ACC112 (cell line): ENCODE measurements at regions not wholly inside any gene's neighbourhood (a gene's known extent, or its start where the extent isn't known, plus 50 kb on each side); places are given as distances from the start of the nearest gene placed in this dataset.

Source experiments
- H2AFZ ChIP-seq: fragments of 200-600 bp; sonication (generic); one replicate; pipeline ENCODE4 v1.6.0; 2017; ENCODE audit warnings: antibody characterized with exemption, low read length; ENCODE audit not compliant: unreplicated experiment
- H3K27ac ChIP-seq: fragments of 200-600 bp; sonication (generic); 2 replicates; pipeline ENCODE4 v1.5.1; 2014; ENCODE audit warnings: low read depth, mild to moderate bottlenecking, antibody characterized with exemption, low read length, moderate library complexity
- H3K27me3 ChIP-seq: fragments of 200-600 bp; sonication (generic); 2 replicates; pipeline ENCODE4 v1.6.1; 2014; ENCODE audit warnings: mild to moderate bottlenecking, antibody characterized with exemption, low read length, moderate library complexity, mixed read lengths; ENCODE audit not compliant: insufficient read depth
- H3K36me3 ChIP-seq: fragments of 200-600 bp; sonication (generic); 2 replicates; pipeline ENCODE4 v1.6.1; 2016; ENCODE audit warnings: mild to moderate bottlenecking, antibody characterized with exemption, low read length, moderate library complexity, mixed read lengths; ENCODE audit not compliant: insufficient read depth
- H3K4me1 ChIP-seq: fragments of 200-600 bp; sonication (generic); one replicate; pipeline ENCODE4 v1.6.1; 2016; ENCODE audit warnings: low read length, mixed read lengths; ENCODE audit not compliant: insufficient read depth, unreplicated experiment, control insufficient read depth
- H3K4me3 ChIP-seq: fragments of 200-600 bp; sonication (generic); 2 replicates; pipeline ENCODE4 v1.5.1; 2014; ENCODE audit warnings: mild to moderate bottlenecking, low read depth, low read length
- H3K79me2 ChIP-seq: fragments of 200-600 bp; sonication (generic); one replicate; pipeline ENCODE4 v1.6.0; 2016; ENCODE audit warnings: low read length; ENCODE audit not compliant: control insufficient read depth, unreplicated experiment, insufficient read depth

DNA sequence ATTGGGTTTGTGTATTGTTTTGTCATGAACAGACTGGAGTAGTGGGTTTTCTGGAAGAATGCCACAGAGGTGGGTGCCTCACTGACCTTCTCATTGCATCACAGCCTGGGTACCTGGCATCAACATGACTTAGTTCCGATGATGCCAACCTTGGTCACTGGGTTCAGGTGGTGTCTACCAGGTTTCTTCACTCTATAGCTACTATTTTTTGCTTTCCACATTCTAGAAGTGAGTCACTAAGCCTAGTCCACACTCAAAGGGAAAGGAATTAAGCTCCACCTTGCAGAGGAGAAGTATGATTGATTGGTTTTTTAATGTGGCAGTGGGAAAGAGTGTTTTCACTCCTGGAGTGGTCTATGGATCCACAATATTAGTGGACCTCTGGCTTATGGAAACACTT lies 391.9 kb downstream of the DMRT2 start:
- Histone ChIP-seq H2AFZ (no peak overlapping the region), H3K4me1 (no peaks in the 10 kb centered on the region), H3K36me3 (no peaks in the 10 kb centered on the region), H3K27me3 (no peaks in the 10 kb centered on the region), H3K27ac (no peak overlapping the region), H3K79me2 (no peaks in the 10 kb centered on the region), H3K4me3 (no peak overlapping the region)

DNA sequence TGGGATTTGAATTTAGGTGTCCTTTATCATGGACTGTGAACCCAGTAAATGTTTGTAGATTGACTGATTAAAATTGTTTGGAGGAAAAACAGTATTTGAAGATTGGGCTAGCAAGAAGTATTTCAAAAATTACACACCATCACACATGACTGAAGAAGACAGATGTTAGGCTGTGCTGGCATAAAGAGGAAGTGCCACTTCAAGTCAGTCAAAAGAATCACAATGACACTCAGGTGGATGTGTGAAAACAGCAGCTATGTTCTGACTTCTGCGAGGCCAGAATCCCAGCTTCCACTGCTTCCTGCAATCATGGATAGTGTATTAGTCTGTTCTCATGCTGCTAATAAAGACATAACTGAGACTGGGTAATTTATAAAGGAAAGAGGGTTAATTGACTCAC lies 393.3 kb downstream of the DMRT2 start:
- H3K4me1 ChIP-seq = no peaks in the 10 kb centered on the region
- no peaks in the 10 kb centered on the region for H3K79me2 ChIP-seq
- H2AFZ ChIP-seq = no peak overlapping the region
- H3K27ac ChIP-seq = no peak overlapping the region
- H3K4me3 ChIP-seq = no peak overlapping the region
- no peaks in the 10 kb centered on the region for H3K27me3 ChIP-seq
- H3K36me3 ChIP-seq = no peaks in the 10 kb centered on the region

DNA sequence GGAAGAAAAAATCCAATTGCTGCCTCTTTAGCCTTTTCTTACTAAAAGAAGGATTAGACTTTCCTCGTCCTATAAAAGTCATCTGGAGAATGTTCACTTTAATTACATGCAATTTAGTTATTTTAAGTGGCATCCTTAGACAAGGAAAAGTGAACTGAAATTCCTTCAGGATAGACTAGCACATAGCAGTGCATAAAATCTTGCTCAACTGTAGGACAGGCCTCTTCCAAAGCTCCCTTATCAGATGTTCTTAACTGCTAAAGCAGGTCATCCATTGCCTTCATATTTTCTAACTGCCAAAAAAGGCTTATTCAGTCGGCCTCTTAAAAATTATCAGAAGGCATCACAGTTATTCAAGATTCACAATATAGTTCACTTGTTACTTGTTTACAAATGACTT lies 396.5 kb downstream of the DMRT2 start:
- Histone ChIP-seq H3K27ac (no peak overlapping the region), H2AFZ (no peak overlapping the region), H3K4me3 (no peak overlapping the region), H3K4me1 (no peaks in the 10 kb centered on the region), H3K27me3 (no peaks in the 10 kb centered on the region), H3K36me3 (no peaks in the 10 kb centered on the region), H3K79me2 (no peaks in the 10 kb centered on the region)

DNA sequence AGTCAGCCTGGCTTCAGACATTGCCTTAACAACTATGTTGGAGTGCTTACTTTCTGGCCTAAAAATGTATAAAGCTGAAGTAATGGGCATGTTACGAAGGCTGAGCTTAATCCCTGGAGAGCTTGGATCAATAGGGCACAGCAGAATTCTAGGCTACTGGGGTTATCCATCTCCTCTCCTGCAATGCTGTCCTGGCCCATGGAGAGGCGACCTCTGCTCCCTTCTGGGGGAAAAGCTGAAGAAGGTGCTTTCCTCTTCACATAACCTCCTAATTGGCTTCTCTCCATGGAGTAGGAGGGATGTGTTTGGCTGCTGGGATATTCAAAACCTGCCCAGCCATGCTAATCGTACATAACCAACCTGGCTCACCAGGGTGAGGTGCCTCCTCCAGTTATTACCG lies 403.5 kb downstream of the DMRT2 start:
- Histone ChIP-seq H3K36me3 (no peaks in the 10 kb centered on the region), H3K79me2 (no peaks in the 10 kb centered on the region), H3K27ac (no peak overlapping the region), H2AFZ (no peak overlapping the region), H3K4me1 (no peaks in the 10 kb centered on the region), H3K4me3 (no peak overlapping the region), H3K27me3 (no peaks in the 10 kb centered on the region)

DNA sequence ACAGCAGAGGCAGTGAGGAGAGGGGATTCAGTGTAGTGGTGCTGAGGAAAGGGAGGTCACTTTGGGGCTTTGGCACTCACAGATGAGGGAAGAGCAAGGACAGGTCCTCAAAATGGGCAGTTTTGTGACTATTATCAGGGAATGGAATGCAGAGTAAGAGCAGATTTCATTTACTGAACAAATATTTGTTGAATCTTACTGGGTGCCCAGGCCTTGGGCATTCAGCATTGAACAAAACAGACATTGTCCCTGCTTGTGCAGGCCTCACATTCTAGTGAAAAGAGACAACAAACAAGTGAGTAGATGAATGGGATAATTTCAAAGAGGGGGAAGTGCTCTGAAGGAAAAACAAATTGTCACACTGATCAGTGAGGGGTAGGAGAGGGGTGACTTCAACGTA lies 404.1 kb downstream of the DMRT2 start:
- Histone ChIP-seq H3K4me1 (no peaks in the 10 kb centered on the region), H3K36me3 (no peaks in the 10 kb centered on the region), H3K27me3 (no peaks in the 10 kb centered on the region), H3K27ac (no peak overlapping the region), H3K4me3 (no peak overlapping the region), H2AFZ (no peak overlapping the region), H3K79me2 (no peaks in the 10 kb centered on the region)

DNA sequence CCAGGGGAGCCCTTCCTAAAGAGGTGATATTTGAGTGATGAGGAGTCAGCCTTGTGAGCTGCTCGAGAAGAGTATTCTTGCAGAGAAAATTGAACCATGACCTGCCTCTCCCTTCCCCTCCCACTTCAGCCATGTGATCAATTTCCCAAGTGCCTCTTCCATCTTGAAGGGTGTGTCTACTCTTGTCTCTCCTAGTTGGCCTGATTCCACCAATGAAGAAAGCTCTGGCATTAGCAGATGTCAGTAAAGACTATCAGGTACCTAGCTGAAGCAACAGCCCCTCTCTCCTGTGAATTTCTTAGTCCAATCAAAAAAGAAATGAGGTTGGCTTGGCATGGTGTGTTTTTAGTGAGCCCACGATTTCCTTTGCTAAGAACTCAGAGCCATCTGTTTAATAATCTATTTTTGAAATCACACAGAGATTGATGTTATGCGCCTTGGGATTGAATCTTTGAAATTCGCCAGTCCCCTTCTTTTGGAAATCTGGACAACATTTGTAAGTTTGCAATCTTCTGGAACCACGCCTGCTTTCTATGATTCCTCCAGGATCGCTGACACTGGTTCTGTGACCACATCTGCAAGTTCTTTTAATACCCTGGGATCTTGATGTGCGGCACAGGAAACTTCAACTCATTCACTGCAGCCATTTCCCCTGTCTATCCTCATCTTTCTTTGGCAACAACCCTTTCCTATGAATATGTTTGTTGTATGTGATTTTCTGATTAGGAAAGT lies 404.6 kb downstream of the DMRT2 start:
- H3K36me3 ChIP-seq = no peaks in the 10 kb centered on the region
- H3K4me1 ChIP-seq = no peaks in the 10 kb centered on the region
- no peak overlapping the region for H3K4me3 ChIP-seq
- H3K27me3 ChIP-seq = no peaks in the 10 kb centered on the region
- no peak overlapping the region for H2AFZ ChIP-seq
- H3K79me2 ChIP-seq = no peaks in the 10 kb centered on the region
- H3K27ac ChIP-seq = no peak overlapping the region

DNA sequence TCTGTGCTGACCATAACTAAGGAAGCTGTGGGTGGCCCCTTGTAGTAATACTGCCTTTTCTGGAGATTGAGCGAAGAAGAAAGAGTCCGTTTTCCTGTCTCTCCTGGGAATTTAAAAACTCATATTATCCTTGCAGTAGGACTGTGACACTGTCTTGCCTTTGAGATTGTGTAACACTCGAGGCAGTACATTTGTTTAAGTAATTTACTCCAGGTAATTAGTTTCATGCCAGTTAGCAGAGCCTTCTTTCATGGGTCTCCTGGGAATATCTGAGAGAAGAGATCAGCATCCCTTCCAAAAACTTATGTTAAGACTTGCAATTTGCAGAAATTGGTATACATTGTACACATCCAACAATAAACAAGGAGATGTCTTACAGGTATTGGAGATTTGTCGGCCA lies 405.6 kb downstream of the DMRT2 start:
- Histone ChIP-seq H2AFZ (no peak overlapping the region), H3K4me3 (no peak overlapping the region), H3K27me3 (no peaks in the 10 kb centered on the region), H3K79me2 (no peaks in the 10 kb centered on the region), H3K36me3 (no peaks in the 10 kb centered on the region), H3K27ac (no peak overlapping the region), H3K4me1 (no peaks in the 10 kb centered on the region)

DNA sequence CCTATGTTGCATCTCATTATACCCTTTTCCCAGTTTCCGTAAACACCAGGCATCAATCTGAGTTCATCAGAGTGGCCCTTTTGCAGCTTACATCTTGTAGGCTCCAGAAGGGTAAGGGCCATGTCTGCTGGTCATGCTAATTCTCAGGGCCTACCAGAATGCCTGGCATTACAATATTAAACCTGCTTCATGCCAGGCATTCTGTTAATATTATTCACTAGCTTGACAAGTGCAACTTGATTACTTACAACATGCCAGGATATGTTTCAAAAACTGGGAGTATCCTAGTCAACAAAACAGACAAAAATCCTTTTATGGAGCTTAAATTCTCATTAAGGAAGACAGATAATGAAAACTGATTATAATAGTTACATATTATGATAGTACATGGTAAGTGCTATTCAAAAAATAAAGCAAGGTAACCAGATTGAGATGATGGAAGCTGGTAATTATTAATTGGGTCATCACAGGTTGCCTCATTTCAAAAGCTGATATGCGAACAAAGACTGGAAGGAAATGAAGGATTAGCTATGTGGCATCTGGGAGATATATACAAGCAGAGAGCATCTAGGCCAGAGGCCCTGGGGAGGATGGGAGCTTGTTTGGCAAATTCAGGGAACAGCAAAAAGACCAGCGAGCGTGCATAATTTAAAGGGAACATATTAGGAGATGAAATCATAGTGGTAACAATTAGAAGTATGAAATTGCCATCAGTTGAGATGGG lies 406.3 kb downstream of the DMRT2 start:
- Histone ChIP-seq H3K27me3 (no peaks in the 10 kb centered on the region), H3K4me1 (no peaks in the 10 kb centered on the region), H3K27ac (no peak overlapping the region), H3K36me3 (no peaks in the 10 kb centered on the region), H3K4me3 (no peak overlapping the region), H2AFZ (no peak overlapping the region), H3K79me2 (no peaks in the 10 kb centered on the region)

DNA sequence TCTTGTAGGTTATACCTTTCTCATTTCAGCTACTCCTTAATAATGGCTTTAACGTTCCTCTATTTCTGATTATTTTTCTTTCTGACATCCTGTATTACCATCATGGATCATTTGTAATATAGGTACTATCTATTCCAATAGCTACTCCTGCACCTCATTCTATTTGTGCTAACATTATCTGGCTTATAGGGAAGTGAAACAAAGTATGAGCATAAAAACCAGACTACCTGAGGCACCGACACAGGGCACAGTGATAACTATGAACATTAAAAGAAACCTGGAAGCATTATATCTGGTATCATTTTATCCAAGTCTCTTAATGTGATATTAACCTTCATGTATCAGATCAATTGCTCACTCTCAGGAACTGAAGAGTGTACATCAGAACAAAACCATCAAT lies 407.3 kb downstream of the DMRT2 start:
- no peak overlapping the region for H3K4me3 ChIP-seq
- H3K36me3 ChIP-seq = no peaks in the 10 kb centered on the region
- H3K27ac ChIP-seq = no peak overlapping the region
- no peaks in the 10 kb centered on the region for H3K4me1 ChIP-seq
- H3K27me3 ChIP-seq = no peaks in the 10 kb centered on the region
- H3K79me2 ChIP-seq = no peaks in the 10 kb centered on the region
- no peak overlapping the region for H2AFZ ChIP-seq

DNA sequence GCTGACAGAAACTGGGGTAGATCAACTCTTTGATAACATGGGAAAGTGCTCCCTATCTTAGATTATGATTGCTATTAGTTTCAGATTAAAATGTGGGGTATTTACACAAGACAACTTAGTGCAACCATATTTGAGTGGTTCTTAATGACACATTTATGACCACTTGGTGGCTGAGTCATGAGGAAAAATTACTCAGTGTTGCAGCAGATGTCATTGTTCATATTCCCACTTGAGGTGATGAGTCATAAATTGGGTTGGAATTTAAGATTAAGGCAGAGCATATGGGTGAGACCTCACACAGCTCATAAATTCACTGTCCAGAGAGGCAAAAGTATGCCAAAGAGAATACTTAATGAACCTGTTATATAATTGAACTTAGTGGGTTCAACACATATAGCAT lies 408.3 kb downstream of the DMRT2 start:
- Histone ChIP-seq H3K27me3 (no peaks in the 10 kb centered on the region), H2AFZ (no peak overlapping the region), H3K36me3 (no peaks in the 10 kb centered on the region), H3K79me2 (no peaks in the 10 kb centered on the region), H3K27ac (no peak overlapping the region), H3K4me1 (no peaks in the 10 kb centered on the region), H3K4me3 (no peak overlapping the region)

DNA sequence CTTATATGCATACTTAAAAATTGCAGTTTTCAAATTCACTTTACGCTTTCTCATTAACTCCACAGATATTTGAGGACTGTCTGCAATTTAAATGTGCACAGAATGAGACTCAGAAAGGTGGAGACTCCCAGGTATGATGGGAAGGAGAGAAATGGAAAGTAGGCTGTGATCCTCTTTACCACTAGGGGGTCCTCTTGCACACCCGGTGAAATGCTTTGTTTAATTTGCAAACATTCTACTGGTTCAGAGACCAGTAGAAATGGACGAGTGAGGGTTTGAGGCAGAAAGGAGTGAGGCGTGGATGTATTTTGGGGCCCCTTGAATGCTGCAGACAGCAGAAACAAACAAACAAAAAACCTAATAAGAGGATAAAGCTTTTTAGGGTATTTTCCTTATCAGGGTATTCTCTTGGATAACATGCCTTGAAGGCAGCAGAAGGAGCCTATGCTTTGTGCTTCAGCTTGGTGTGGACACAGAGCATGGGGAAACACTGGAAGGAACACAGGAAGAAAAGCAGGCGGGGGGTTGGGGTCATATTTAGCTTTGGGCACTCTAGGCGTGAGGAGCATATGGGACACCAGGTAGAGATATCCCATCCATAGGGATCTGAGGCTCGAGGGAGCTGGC lies 410.1 kb downstream of the DMRT2 start:
- Histone ChIP-seq H3K79me2 (no peaks in the 10 kb centered on the region), H2AFZ (no peak overlapping the region), H3K27me3 (no peaks in the 10 kb centered on the region), H3K4me1 (no peaks in the 10 kb centered on the region), H3K36me3 (no peaks in the 10 kb centered on the region), H3K4me3 (no peak overlapping the region), H3K27ac (no peak overlapping the region)
